ENCODE measurements at regions not wholly inside any gene's neighbourhood (a gene's known extent, or its start where the extent isn't known, plus 50 kb on each side); places are given as distances from the start of the nearest gene placed in this dataset.

- TF ChIP-seq GATAD2B (IDR thresholded peaks at IDR 0.05; ENCODE audit: borderline replicate concordance) (no peak), THRAP3 (IDR thresholded peaks at IDR 0.05; ENCODE audit: borderline replicate concordance) (no peak)
These were observed 251.0 kb upstream of the PEX5L start (continued) for GRCh38 chr3:180287703-180288102.

GRCh38 chr3:180288816-180289215 lies 252.1 kb upstream of the PEX5L start:
- WGBS (ENCODE audit: insufficient coverage, low coverage, missing lambda C conversion rate) = 0% methylated on average over 2 of the region's 2 CpGs
- Histone ChIP-seq H3K4me3 (no peak overlapping the region), H3K27ac (ENCODE audit: extremely low read depth, low read depth, low read length) (no peak overlapping the region), H3K4me2 (ENCODE audit: insufficient read depth, low read length) (no peak overlapping the region), H3K9me1 (ENCODE audit: control insufficient read depth, insufficient read depth, low read length) (no peaks in the 10 kb centered on the region), H3K4me1 (replicated peaks in 1 of 2; ENCODE audit: control insufficient read depth in 2 of 2, insufficient read depth in 2 of 2, low read length in 2 of 2) (no peaks in the 10 kb centered on the region), H2AFZ (ENCODE audit: low read depth, low read length) (no peak overlapping the region), H3K36me3 (ENCODE audit: control insufficient read depth, insufficient read depth, low read length) (no peaks in the 10 kb centered on the region), H3K9ac (ENCODE audit: insufficient read depth in 1 of 2, low read depth in 2 of 2, low read length in 2 of 2) (no peak overlapping the region), H4K20me1 (replicated peaks; ENCODE audit: control insufficient read depth, insufficient read depth, low read length) (no peaks in the 10 kb centered on the region), H3K79me2 (ENCODE audit: control insufficient read depth, insufficient read depth, low read length) (no peaks in the 10 kb centered on the region), H3K27me3 (ENCODE audit: control insufficient read depth in 2 of 2, insufficient read depth in 2 of 2, low read length in 2 of 2) (no peaks in the 10 kb centered on the region), H3K9me3 (replicated peaks; ENCODE audit: control insufficient read depth, insufficient read depth, low read depth, low read length) (0 out of 2 replicates have a peak, but pooled peaks cover 3% of the 10 kb centered on the region)
- in situ Hi-C loops (cut with MboI) = no loop called here
- DNase-seq (ENCODE audit: extremely low read depth in 1 of 4, low spot score in 3 of 4) = no peak
- no peak for ATAC-seq
- no peak for FAIRE-seq
- BruUV-seq (replicated peaks) = no TSS peak
- intact Hi-C loops (cut with micrococcal nuclease) = no loop called here
- CTCF ChIA-PET (ENCODE audit: low intra/inter-chr PET ratio) = no interaction called here
- POLR2A ChIA-PET = no interaction called here
- TF ChIP-seq ZHX1 (conservative IDR thresholded peaks at IDR 0.05; ENCODE audit: low read length) = no peak
- TF ChIP-seq, protein P1, sequence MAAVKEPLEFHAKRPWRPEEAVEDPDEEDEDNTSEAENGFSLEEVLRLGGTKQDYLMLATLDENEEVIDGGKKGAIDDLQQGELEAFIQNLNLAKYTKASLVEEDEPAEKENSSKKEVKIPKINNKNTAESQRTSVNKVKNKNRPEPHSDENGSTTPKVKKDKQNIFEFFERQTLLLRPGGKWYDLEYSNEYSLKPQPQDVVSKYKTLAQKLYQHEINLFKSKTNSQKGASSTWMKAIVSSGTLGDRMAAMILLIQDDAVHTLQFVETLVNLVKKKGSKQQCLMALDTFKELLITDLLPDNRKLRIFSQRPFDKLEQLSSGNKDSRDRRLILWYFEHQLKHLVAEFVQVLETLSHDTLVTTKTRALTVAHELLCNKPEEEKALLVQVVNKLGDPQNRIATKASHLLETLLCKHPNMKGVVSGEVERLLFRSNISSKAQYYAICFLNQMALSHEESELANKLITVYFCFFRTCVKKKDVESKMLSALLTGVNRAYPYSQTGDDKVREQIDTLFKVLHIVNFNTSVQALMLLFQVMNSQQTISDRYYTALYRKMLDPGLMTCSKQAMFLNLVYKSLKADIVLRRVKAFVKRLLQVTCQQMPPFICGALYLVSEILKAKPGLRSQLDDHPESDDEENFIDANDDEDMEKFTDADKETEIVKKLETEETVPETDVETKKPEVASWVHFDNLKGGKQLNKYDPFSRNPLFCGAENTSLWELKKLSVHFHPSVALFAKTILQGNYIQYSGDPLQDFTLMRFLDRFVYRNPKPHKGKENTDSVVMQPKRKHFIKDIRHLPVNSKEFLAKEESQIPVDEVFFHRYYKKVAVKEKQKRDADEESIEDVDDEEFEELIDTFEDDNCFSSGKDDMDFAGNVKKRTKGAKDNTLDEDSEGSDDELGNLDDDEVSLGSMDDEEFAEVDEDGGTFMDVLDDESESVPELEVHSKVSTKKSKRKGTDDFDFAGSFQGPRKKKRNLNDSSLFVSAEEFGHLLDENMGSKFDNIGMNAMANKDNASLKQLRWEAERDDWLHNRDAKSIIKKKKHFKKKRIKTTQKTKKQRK (IDR thresholded peaks at IDR 0.05; ENCODE audit: borderline replicate concordance, low read depth, low read length) = no peak
- no peak for TF ChIP-seq RBM14 (IDR thresholded peaks at IDR 0.05; ENCODE audit: borderline replicate concordance, insufficient read depth, low read depth, low read length)
- no peak for TF ChIP-seq ZNF184 (CRISPR knock-in tag; IDR thresholded peaks at IDR 0.05)
- TF ChIP-seq ZNF133 (CRISPR knock-in tag; IDR thresholded peaks at IDR 0.05) = no peak
- no peak for TF ChIP-seq ZNF121 (CRISPR knock-in tag; conservative IDR thresholded peaks at IDR 0.05)
- no peak for TF ChIP-seq MYC (IDR thresholded peaks at IDR 0.05; ENCODE audit: low read depth, low read length)
- no peak for TF ChIP-seq MYC (CRISPR knock-in tag; IDR thresholded peaks at IDR 0.05; ENCODE audit: borderline replicate concordance, low read depth)
- TF ChIP-seq BRCA1 (IDR thresholded peaks at IDR 0.05) = no peak
- TF ChIP-seq BRCA1 (CRISPR knock-in tag; IDR thresholded peaks at IDR 0.05) = no peak
- TF ChIP-seq SRSF3 (IDR thresholded peaks at IDR 0.05; ENCODE audit: insufficient read depth, low read length) = no peak
- no peak for TF ChIP-seq CBFA2T2 (conservative IDR thresholded peaks at IDR 0.05)
- no peak for TF ChIP-seq ZNF197 (CRISPR knock-in tag; IDR thresholded peaks at IDR 0.05; ENCODE audit: low read depth)
- no peak for TF ChIP-seq PHF21A (IDR thresholded peaks at IDR 0.05; ENCODE audit: borderline replicate concordance, low read depth)
- TF ChIP-seq MAFF (IDR thresholded peaks at IDR 0.05; ENCODE audit: low read length) = no peak
- TF ChIP-seq NR4A1 (CRISPR knock-in tag; IDR thresholded peaks at IDR 0.05) = no peak
- TF ChIP-seq NR4A1 (tag; IDR thresholded peaks at IDR 0.05) = no peak
